ENCODE measurements at regions not wholly inside any gene's neighbourhood (a gene's known extent, or its start where the extent isn't known, plus 50 kb on each side); places are given as distances from the start of the nearest gene placed in this dataset.
A peak's percentile ranks its signal among the peaks of the same experiment; 100 is the strongest.
"Not testable (repeated sequence)": the region's sequence is repeated elsewhere in the genome, so short reads cannot be mapped to it uniquely, and the experiment has no call there.

GRCh38 chr13:67489016-67489415 lies 258.9 kb upstream of the PCDH9 start:
- DNase-seq, result no peak

- DNase-seq, result no peak
These were observed 251.3 kb upstream of the PCDH9 start for GRCh38 chr13:67481445-67481844.

- no peak for DNase-seq
These were observed 244.0 kb upstream of the PCDH9 start for GRCh38 chr13:67474115-67474514.

GRCh38 chr13:67469623-67470022 lies 239.5 kb upstream of the PCDH9 start:
- no peak for DNase-seq

GRCh38 chr13:67466569-67466968 lies 236.4 kb upstream of the PCDH9 start:
- no peak for DNase-seq

GRCh38 chr13:67464154-67464553 lies 234.0 kb upstream of the PCDH9 start:
- no peak for DNase-seq

- no peak for DNase-seq
These were observed 232.0 kb upstream of the PCDH9 start for GRCh38 chr13:67462098-67462497.

GRCh38 chr13:67452526-67452925 lies 222.4 kb upstream of the PCDH9 start:
- DNase-seq, result not testable (repeated sequence)

GRCh38 chr13:67445436-67445835 lies 215.3 kb upstream of the PCDH9 start:
- no peak for DNase-seq

GRCh38 chr13:67443923-67444322 lies 213.8 kb upstream of the PCDH9 start:
- no peak for DNase-seq

GRCh38 chr13:67440236-67440975 lies 210.3 kb upstream of the PCDH9 start:
- DNase-seq, result no peak

GRCh38 chr13:67439365-67439764 lies 209.2 kb upstream of the PCDH9 start:
- no peak for DNase-seq

- DNase-seq, result peak; percentile 48
These were observed 208.3 kb upstream of the PCDH9 start for GRCh38 chr13:67438465-67438864.

GRCh38 chr13:67437244-67437643 lies 207.1 kb upstream of the PCDH9 start:
- DNase-seq, result no peak

- no peak for DNase-seq
These were observed 191.3 kb upstream of the PCDH9 start for GRCh38 chr13:67421475-67421874.

- DNase-seq, result peak; percentile 80
These were observed 186.2 kb upstream of the PCDH9 start for GRCh38 chr13:67416047-67416925.

- DNase-seq, result peak; percentile 79
These were observed 180.5 kb upstream of the PCDH9 start for GRCh38 chr13:67410645-67411044.

GRCh38 chr13:67408798-67409197 lies 178.7 kb upstream of the PCDH9 start:
- DNase-seq, result peak; percentile 50

- DNase-seq, result no peak
These were observed 172.4 kb upstream of the PCDH9 start for GRCh38 chr13:67402546-67402945.

- no peak for DNase-seq
These were observed 165.4 kb upstream of the PCDH9 start for GRCh38 chr13:67395577-67395976.

- DNase-seq, result no peak
These were observed 161.9 kb upstream of the PCDH9 start for GRCh38 chr13:67392014-67392413.

GRCh38 chr13:67390462-67391086 lies 160.4 kb upstream of the PCDH9 start:
- no peak for DNase-seq

- DNase-seq, result no peak
These were observed 159.0 kb upstream of the PCDH9 start for GRCh38 chr13:67389171-67389570.

Data from NCI-H82 (cell line).